ENCODE measurements at regions not wholly inside any gene's neighbourhood (a gene's known extent, or its start where the extent isn't known, plus 50 kb on each side); places are given as distances from the start of the nearest gene placed in this dataset.

- Histone ChIP-seq H3K27me3 (ENCODE audit: insufficient read depth, poor library complexity, severe bottlenecking) (no peaks in the 10 kb centered on the region), H3K4me3 (ENCODE audit: severe bottlenecking) (no peak overlapping the region), H3K27ac (ENCODE audit: poor library complexity, severe bottlenecking) (no peak overlapping the region), H3K4me1 (ENCODE audit: insufficient read depth, poor library complexity, severe bottlenecking) (no peaks in the 10 kb centered on the region), H3K36me3 (ENCODE audit: low read depth) (no peaks in the 10 kb centered on the region), H3K9me3 (ENCODE audit: severe bottlenecking) (no peaks in the 10 kb centered on the region)
- DNase-seq (ENCODE audit: low spot score) (no peak), ATAC-seq (ENCODE audit: low read depth) (no peak)
- TF ChIP-seq, protein P1, sequence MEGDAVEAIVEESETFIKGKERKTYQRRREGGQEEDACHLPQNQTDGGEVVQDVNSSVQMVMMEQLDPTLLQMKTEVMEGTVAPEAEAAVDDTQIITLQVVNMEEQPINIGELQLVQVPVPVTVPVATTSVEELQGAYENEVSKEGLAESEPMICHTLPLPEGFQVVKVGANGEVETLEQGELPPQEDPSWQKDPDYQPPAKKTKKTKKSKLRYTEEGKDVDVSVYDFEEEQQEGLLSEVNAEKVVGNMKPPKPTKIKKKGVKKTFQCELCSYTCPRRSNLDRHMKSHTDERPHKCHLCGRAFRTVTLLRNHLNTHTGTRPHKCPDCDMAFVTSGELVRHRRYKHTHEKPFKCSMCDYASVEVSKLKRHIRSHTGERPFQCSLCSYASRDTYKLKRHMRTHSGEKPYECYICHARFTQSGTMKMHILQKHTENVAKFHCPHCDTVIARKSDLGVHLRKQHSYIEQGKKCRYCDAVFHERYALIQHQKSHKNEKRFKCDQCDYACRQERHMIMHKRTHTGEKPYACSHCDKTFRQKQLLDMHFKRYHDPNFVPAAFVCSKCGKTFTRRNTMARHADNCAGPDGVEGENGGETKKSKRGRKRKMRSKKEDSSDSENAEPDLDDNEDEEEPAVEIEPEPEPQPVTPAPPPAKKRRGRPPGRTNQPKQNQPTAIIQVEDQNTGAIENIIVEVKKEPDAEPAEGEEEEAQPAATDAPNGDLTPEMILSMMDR (IDR thresholded peaks at IDR 0.05; ENCODE audit: poor library complexity, severe bottlenecking): no peak
These were observed 54.9 kb upstream of the TNRC6B start for GRCh38 chr22:40122792-40123191.

DNA sequence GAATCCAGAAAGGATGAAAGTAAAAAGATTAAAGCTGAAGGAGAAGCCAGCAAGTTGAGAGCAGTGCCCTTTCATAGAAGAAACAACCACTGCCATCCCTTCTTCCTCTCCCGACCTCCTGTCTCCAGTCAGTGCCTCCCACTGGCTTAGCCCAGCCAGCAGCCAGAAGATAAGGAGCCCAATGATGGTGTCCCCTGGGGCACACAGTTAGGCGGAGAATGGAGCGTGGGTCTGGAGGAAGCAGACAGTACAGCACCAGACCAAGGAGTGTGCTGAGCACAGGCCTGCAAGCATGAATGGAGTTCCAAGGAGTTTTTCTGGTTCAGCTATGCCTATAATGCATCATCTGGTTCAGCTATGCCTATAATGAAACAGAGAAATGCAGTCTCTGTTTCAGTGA is 54.3 kb upstream of the TNRC6B start:
- DNase-seq (ENCODE audit: low spot score): no peak
- H3K4me3 ChIP-seq (ENCODE audit: severe bottlenecking): no peak overlapping the region
- H3K9me3 ChIP-seq (ENCODE audit: severe bottlenecking): no peaks in the 10 kb centered on the region
- ATAC-seq (ENCODE audit: low read depth): no peak
- TF ChIP-seq, protein P1 (IDR thresholded peaks at IDR 0.05; ENCODE audit: poor library complexity, severe bottlenecking): no peak
- no peak overlapping the region for H3K27ac ChIP-seq (ENCODE audit: poor library complexity, severe bottlenecking)
- H3K36me3 ChIP-seq (ENCODE audit: low read depth): no peaks in the 10 kb centered on the region
- no peaks in the 10 kb centered on the region for H3K27me3 ChIP-seq (ENCODE audit: insufficient read depth, poor library complexity, severe bottlenecking)
- H3K4me1 ChIP-seq (ENCODE audit: insufficient read depth, poor library complexity, severe bottlenecking): no peaks in the 10 kb centered on the region
